Activated naive CD4-positive, alpha-beta T cell treated with Interleukin-2 at 50 U/mL for 16 hours (primary cell): ENCODE measurements at regions not wholly inside any gene's neighbourhood (a gene's known extent, or its start where the extent isn't known, plus 50 kb on each side); places are given as distances from the start of the nearest gene placed in this dataset.

ENCODE experiments used
- DNase-seq: peaks from one replicate; pipeline ENCODE4 v3.0.0-alpha.2; 2020

DNA sequence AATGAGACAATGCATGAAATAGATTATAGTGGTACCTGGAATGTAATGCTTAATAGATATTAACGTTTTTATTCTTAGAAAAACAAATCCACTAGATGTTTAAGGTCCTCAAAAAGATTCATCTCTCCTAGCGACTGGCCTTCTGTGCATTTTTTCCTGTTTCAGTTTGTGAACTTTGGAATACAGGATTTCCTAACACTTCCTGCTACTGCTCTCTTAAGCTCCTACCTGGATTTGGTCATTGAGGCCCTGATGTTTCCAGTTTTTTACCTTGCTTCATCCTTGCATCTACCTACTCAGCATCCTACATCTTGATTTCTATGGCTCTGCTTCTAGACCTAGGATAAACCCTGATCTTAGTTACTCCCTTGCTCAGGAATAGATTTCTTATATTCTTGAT lies 188.4 kb downstream of the ABCC12 start:
- DNase-seq, result no peak

DNA sequence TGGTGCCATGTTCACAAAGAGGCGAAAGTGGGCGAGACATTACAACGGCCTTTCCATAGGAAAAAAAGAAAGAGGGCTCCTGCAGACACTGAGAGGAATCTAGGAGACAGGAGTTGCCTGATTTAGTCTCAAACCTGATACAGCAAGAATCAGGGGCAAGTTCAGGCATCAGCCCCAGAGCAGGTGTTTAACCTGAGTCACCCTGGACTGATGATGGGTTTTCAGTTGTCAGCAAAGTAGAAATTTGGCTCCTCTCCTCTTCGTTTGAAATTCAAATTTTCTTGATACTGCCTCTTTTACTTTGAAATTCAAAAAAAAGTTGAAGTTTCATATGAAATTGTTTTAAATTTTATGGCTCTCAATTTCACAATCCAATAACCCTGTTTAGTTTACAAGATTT lies 189.5 kb downstream of the ABCC12 start:
- DNase-seq, result no peak

DNA sequence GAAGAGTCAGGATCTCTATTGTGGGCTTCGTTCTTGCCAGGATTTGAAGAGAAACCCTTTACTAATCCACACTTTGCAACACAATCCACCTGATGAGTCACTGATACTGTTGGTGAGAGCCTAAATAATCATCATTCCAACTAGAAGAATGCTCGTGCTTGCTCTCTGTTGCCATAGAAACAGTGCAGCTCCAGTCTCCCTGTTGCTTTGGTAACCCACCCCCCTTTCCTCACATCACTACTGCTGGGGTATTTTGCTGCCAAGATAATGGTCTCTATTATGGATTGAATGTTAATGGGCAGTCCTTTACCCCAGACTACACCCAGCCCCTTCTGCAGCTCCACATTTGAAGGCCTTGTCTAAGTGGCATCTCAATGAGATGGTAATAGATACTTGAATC lies 190.4 kb downstream of the ABCC12 start:
- no peak for DNase-seq

DNA sequence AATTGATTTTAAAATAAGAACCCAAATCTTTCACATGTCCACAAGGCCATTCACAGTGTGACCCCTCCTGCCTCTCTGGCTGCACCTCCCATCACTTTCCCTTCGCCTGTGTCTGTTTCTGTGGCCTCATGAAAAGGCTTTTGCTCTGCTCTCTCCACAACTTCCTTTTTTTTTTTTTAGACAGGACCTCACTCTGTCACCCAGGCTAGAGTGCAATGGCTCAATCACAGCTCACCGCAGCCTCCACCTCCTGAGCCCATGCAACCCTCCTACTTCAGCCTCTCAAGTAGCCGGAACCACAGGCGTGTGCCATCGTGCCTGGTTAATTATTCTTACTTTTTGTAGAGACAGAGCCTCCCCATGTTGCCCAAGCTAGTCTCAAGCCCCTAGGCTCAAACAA lies 197.1 kb downstream of the ABCC12 start:
- DNase-seq, result no peak

DNA sequence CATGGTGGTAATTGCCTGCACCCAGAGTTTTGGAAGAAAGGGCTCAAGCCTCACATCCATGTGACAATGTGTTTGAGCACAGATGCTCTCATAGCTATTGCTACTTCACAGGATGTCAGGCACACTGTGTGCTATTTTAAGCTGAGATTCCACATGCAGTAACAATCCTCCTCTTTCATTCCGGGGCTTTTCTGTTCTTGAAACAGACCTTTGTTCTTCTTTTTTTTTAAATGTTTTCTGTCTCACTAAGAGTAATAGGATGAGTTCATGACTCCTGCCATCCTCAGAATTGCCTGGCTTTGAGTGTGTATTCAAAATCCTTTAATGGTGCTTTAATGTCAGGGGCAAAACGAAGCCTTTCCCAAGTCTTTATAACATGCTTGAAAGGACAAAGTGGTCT lies 198.9 kb downstream of the ABCC12 start:
- no peak for DNase-seq

DNA sequence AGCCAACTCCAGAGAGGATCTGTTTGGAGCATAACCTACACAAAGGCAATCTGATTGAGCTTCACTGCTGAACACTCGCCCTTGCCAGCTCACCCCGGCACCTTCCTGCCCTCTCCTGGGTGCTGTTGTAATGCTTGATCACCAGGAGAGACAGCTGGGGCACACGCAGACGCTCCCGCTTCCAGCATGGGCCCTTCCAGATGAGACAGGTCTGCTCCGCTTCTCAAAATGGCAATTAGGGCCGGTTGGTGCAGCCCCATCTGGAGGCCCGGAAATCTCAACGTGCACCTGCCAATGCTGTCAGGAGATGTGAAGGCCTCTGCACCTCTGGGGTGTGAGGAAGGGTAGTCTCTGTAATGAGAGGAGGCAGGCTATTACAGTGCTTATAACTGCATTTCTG lies 206.1 kb downstream of the ABCC12 start:
- no peak for DNase-seq

DNA sequence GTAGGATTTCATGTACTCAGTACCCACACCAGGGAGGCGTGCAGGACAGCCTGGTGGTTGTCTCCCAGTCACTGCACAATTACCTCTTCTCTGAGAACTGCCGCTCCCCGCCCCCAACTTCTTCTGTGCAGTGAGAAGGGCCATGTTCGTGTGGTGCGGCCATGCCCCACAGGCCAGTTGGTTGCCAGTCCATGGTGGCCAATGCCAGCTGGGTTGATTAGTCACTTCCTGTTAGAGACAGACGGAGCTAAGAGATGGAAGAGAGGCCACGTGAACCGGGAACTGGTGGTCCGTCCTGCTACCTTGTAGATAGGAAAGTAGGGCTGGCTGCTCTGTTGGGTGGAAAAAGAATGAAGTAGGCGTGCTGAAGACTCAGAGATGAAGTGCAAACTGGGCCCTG lies 206.5 kb downstream of the ABCC12 start:
- no peak for DNase-seq

DNA sequence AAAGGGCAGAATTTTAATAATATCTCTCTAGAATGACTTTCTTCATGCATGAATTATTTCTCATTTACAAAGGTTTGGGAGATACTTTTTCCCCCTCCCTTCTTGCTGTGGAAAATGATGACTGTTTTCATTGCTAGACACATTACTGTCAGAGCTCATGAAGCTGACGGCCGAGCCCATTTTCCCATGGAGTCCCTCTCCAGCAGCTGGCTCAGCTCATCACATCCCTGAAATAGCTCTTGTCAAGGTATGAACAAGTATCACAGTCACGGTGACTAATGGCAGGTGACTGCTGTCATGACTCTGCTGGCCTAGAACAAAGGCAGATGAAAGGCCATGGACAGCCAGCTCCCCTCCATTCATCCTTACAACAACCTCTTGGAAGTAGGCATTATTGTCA lies 208.1 kb downstream of the ABCC12 start:
- no peak for DNase-seq

DNA sequence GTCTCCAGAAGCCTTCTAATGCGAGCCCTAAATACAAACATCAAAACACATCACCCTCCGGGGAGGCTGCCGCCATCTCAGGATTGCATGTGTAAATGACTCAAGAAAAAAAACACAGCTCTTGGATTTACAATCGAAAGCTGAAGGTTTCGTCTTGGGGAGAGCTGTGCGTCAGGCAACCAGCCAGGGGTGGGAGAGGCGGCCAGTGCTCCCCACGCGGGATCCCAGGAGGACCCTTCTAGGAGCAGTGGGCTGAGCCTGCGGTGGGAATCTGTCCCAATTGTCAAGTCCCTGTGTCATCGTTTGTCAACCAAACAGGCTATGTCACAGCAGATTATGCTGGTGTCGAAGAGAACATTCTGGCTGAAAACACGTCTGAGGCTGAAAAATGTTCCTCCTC lies 209.7 kb downstream of the ABCC12 start:
- DNase-seq, result no peak

DNA sequence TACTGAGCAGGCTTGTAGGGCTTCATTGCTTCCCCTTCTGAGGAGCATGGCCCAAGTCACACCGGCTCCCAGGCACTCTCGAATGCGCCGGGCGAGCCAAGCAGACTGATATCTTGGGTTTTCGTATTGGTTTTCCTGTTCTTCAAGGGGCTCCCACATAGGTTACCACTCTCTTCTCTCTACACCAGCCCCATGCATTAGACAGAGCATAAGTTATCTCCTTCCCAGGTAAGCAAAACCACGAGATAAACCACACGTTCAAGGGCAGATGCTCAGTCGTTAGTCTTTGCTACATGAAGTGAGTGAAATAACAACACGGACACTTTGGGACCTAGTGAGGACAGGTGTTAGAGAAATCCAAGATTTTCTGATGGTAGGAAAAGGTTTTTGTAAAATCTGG lies 211.2 kb downstream of the ABCC12 start:
- DNase-seq, result no peak

DNA sequence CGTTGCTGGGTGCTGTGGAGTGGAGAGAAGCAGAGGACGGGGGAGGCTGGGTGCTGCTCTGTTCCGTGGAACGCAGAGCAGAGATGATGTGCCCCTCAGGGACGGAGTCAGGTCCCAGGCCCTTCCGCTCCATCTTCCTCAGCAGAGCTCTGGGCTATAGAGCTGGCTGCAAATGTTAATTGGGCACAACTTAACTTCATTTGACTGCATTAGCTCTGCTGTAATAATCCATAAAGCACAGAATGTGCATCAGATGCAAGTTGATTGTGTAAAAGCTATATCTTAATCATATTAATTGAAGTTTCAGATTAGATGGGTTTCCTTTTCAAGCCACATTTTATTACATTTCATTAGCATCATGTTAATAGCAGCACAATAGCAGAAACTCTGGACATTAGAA lies 212.6 kb downstream of the ABCC12 start:
- no peak for DNase-seq

DNA sequence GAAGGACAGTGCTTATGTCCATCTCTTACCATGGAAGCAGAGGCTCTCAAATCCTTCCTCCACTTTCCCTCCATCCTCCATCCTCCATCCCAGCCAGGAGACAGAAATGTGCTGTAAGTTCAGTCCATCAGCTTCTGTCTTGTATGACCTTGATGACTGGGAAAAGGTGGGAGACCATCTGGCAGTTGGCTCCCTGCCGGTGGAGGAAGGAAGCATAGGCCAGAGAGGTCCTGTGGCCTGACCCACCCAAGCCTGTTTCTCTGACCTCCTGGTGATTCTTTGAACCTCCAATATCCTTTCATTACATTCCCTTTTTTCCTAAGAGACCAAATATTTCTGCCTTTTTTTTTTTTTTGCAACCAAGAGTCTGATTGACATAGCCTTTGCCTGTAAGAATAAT lies 215.3 kb downstream of the ABCC12 start:
- no peak for DNase-seq

DNA sequence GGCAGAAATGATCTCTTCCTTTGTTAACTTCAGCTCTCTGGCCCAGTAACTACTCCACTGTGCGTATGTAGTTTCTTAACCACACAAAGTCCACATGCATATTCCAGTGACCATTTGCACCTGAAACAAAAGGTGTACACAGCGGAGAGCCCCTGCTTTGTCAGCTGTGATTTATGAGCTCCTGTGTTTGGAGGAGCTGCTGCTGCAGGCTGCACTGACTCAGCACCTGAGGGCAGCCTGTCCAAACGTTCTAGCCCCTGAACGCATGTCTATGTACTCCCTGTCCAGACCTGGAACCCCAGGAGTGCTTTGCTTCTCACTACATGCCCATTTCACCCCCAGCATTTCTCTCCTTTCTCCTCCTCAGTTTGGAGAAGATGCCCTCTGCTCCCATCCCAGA lies 216.1 kb downstream of the ABCC12 start:
- no peak for DNase-seq

DNA sequence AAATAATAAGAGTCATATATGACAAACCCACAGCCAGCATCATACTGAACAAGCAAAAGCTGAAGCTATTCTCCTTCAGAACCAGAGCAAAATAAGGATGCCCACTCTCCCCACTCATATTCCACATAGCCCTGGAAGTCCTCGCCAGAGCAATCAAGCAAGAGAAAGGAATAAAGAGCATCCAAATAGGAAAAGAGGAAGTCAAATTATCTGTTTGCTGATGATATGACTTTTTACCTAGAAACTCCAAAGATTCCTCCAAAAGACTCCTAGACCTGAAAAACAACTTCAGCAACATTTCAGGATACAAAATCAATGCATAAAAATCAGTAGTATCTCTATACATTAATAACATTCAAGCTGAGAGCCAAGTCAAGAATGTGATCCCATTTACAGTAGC lies 217.5 kb downstream of the ABCC12 start:
- no peak for DNase-seq

DNA sequence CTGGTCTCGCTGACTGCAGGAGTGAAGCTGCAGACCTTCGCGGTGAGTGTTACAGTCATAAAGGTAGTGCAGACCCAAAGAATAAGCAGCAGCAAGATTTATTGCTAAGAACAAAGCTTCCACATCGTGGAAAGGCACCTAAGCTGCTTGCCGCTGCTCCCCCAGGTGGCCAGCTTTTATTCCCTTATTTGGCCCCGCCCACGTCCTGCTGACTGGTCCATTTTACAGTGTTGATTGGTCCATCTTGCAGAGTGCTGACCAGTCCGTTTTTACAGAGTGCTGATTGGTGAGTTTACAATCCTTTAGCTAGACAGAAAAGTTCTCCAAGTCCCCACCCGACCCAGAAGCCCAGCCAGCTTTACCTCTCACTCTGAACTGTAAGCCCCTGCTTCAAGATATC lies 227.8 kb downstream of the ABCC12 start:
- no peak for DNase-seq

DNA sequence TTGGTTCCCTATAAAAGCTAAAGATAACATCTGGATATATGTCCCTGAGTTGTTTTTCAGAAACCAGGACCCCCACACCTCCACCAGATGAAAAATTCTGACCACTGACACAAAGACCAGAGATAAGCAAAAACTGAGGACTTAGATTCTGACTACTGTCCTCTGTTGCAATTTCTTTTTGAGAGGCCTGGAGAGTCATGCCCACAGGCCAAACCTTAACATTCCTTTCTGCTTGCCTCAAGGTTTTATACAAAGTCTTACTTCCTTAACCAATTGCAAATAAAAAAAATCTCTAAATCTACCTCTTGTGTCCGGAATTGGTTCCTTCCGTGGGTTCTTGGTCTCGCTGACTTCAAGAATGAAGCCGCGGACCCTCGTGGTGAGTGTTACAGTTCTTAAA lies 228.5 kb downstream of the ABCC12 start:
- no peak for DNase-seq

DNA sequence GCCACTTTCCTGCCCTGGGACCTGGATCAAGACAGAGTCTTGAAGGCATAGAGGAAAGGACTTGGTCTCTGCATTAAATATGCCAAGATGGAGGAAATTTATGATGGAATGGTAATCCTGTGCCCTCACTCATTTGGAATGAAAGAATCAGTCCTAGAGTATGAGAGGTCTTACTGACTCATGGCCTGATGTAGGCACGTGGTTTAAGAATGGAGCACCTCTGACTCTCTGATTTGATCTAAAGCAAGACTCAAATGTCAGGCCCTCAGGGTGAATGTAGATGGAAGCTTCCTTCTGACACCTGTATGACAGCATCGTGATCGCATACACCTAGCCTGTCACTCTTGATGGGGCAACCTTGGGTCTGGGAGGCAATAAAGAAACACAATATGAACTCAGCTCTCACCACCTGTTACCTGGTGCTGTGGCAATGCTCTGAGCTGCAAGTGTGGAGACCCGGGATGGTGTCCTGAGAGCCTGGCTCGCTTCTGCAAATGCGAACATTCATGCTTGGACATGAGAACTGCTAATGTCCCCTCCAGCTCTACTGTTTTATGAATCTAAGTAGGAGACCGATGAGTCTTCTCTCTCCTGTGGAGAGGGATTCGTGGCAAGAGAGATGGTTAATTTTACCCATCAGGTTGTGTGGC lies 229.9 kb downstream of the ABCC12 start:
- DNase-seq, result no peak

DNA sequence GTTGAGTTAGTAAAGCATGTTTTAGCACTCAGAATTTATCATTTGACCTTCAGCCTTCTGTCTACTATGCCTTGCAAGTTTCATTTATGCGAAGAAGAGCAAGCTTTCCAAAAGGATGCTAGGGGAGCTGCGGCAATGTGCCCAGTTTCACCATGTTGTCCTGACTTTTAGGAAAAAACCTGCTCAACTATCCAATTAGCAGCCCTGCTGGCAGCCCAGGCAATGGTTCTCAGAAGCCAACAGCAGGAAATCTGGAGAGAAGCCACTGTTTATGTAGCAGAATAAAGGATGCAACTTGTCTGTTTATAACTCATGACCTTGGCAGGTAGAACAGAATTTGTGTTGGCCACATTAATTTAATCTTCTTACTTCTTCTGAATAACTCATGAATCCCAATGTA lies 230.8 kb downstream of the ABCC12 start:
- DNase-seq, result no peak

DNA sequence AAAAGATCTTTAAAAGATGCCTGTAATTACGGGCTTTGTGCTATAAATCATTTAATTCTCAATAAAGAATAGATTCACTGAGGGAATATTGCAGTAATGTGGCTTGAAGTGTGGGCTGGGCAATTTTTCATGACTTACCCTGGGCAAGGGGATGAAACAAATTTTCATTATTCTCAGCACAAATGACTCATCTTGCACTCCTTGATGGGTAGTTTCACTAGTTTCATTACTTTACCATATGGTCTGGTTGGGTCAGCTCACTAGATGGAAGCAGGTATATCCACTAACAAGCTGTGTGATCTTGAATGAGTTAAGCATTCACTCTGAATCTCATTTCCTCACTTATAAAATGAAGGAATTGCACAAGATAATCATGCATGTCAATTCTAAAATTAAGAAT lies 234.3 kb downstream of the ABCC12 start:
- no peak for DNase-seq

DNA sequence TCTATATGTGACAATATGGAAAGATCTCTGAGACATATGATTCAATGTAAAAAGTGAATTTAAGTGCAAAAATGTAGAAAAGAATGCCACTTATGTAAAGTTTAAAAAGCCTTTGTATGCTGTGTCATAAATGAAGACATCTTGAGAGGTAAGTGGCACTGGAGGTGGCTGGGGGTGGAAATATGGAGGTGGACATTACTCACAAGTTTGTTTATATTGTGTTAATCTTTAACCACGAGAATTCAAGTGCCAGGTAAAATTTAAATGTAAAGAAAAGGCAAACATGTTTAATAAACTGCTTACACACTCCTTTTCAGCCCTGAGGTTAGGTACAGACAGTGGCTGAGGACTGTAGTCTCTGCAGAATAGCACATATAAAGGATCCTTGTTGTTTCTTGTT lies 235.1 kb downstream of the ABCC12 start:
- DNase-seq, result no peak

DNA sequence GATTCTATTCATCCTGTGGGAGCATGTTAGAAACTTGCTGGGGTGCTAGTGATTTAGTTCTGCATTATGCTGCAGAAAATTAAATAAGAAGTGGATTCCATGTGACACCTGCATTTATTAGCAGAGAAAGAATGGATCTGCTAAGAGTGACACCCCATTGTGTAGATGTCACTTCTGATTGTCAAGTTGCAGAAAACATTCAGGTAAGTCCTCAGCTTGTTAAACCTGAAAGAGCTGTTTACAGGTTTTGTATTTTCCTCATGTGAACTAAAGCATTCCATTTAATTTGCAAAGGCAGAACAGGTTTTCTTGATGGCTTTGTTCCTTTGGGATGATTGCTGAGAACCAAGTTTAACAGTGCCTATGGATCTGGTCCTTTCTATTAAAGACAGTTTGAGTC lies 238.7 kb downstream of the ABCC12 start:
- no peak for DNase-seq

DNA sequence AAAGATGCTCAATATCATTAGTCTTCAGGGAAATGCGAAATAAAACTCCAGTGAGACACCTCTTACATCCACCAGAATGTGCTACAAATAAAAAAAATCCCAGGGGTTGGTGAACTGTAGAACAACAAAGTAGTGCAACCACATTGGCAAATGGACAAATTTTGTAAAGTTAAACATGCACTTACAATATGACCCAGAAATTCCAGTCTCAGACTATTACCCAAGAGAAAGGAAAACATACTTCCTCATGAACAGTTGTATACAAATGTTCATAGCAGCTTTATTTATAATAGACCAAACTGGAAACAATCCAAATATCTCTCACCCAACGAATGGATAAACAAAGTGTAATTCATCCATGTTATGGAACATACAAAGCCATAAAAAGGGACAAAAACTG lies 239.5 kb downstream of the ABCC12 start:
- no peak for DNase-seq

DNA sequence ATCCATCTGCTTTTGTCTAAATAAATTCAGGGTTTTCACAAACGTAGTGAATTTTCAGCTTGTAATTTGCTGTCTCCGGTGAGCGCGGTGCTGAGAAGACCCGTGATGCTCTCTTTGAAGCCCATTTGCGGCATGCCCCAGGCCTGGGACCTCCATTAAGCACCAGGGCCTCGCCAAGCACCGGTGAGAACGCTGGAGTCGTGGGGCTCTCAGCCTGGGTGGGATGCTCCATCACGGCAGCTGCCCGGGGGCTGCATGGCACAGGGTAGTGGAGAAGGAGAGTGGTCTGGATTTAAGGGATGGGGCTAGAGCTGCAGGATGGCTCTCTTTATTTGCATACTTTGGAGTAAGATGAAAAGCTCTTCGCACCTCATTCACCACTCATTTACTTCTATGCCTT lies 248.7 kb downstream of the ABCC12 start:
- no peak for DNase-seq

DNA sequence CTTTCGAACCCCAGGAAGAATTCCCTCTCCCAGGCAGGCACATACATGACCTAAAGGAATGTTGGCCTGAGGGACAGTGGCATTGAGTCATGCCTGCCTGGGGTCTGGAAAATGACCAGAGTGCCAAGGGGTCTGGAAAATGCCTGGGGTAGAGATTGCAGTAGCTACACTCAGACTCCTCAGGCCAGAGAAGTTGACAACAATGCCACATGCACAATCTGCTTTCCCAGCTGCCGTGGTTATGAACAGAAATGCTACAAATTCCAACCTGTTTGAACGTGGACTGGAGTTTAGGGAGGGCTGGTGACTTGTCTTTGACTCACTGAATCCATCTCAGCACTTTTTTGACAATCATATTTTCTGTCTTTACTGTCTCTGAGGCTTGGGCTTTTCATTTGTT lies 250.0 kb downstream of the ABCC12 start:
- DNase-seq, result no peak

DNA sequence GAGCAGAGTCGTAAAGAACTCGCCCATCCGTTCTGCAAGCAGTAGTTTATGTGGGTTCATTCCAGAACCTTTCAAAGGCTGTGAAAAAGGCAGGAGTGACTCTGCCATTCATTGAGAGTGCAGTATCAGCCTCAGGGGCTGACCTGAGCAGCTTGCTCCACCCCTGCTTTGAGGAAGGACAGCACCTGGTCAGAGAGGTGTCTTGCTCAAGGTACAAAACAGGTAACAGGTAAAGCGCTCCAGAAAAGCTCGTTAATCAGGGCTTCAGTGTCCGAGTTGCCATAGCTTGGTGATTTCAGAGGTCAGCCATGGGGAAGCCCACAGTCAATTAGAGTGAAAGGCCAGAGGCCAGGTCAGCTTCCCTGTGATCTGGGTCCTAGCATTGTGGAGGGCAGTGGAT lies 251.1 kb downstream of the ABCC12 start:
- no peak for DNase-seq

DNA sequence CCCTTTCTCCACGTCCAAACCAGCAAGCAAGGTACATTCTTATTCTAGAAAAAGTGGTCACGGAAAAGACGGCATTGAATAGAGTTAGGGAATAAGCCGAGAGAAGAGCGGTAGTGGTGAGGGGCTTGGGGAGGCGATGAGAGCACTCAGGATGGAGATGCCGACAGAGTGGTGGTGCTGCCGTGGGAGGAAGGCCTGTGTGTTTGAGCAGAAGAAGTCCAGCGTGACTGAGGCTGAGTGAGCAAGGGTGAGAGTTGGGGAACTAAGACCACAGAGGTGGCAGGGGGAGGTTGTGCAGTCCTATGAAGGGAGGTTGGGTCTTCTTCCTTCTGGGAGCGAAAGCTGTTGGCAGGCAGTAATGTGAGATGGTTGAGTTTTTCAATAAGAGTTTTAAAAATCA lies 252.3 kb downstream of the ABCC12 start:
- DNase-seq, result no peak
